GM23338 (cell line): ENCODE measurements at regions not wholly inside any gene's neighbourhood (a gene's known extent, or its start where the extent isn't known, plus 50 kb on each side); places are given as distances from the start of the nearest gene placed in this dataset.

ENCODE experiments used
- ATAC-seq: fragments of 200-7000 bp; cut with Tn5 transposase; 3 replicates; pipeline ENCODE4 v1.9.1; 2020
- DNase-seq: peaks from one replicate; pipeline ENCODE4 v3.0.0-alpha.2; 2015; ENCODE audit warnings: low spot score
- H2AFZ ChIP-seq: fragments of 200-600 bp; sonication (generic); 2 replicates; pipeline ENCODE4 v1.8.0; 2016; ENCODE audit warnings: antibody characterized with exemption, mild to moderate bottlenecking, moderate library complexity
- H3F3A ChIP-seq: fragments of 200-600 bp; sonication (generic); replicated peaks from 2 replicates; pipeline ENCODE4 v1.8.0; 2017; ENCODE audit warnings: antibody characterized with exemption, mixed run types, low read depth
- H3K27ac ChIP-seq: fragments of 200-600 bp; sonication (generic); 2 replicates; pipeline ENCODE4 v1.6.1; 2016; ENCODE audit warnings: low read depth
- H3K27me3 ChIP-seq: fragments of 200-600 bp; sonication (generic); 2 replicates; pipeline ENCODE4 v1.8.0; 2016; ENCODE audit warnings: mild to moderate bottlenecking, mixed run types, moderate library complexity; ENCODE audit not compliant: insufficient read depth
- H3K36me3 ChIP-seq: fragments of 200-600 bp; sonication (generic); 2 replicates; pipeline ENCODE4 v1.8.0; 2016; ENCODE audit warnings: mild to moderate bottlenecking; ENCODE audit not compliant: insufficient read depth
- H3K4me1 ChIP-seq: fragments of 200-600 bp; sonication (generic); 2 replicates; pipeline ENCODE4 v1.8.0; 2016; ENCODE audit warnings: mild to moderate bottlenecking, moderate library complexity; ENCODE audit not compliant: insufficient read depth
- H3K4me2 ChIP-seq: fragments of 200-600 bp; sonication (generic); 2 replicates; pipeline ENCODE4 v1.7.1; 2017; ENCODE audit warnings: mixed run types
- H3K4me3 ChIP-seq: fragments of 200-600 bp; sonication (generic); 2 replicates; pipeline ENCODE4 v1.6.1; 2016; ENCODE audit warnings: mixed run types
- H3K79me2 ChIP-seq: fragments of 200-600 bp; sonication (generic); replicated peaks from 2 replicates; pipeline ENCODE4 v1.8.0; 2017; ENCODE audit warnings: mild to moderate bottlenecking; ENCODE audit not compliant: insufficient read depth
- H3K9me2 ChIP-seq: fragments of 200-600 bp; sonication (generic); 2 replicates; pipeline ENCODE4 v1.8.0; 2017; ENCODE audit not compliant: insufficient read depth
- H4K20me1 ChIP-seq: fragments of 200-600 bp; sonication (generic); replicated peaks from 2 replicates; pipeline ENCODE4 v1.8.0; 2017; ENCODE audit warnings: mild to moderate bottlenecking; ENCODE audit not compliant: insufficient read depth
- H3K27ac Mint-ChIP-seq: 2 replicates; pipeline ENCODE4 v1.8.0; 2020; ENCODE audit warnings: inconsistent platforms, mild to moderate bottlenecking, moderate library complexity, mixed read lengths
- H3K27me3 Mint-ChIP-seq: 3 replicates; pipeline ENCODE4 v1.8.0; 2022; ENCODE audit warnings: low read depth, mild to moderate bottlenecking, moderate library complexity, mixed read lengths, inconsistent platforms; ENCODE audit not compliant: insufficient read depth, poor library complexity
- H3K36me3 Mint-ChIP-seq: 3 replicates; pipeline ENCODE4 v1.8.0; 2021; ENCODE audit warnings: low read depth, mild to moderate bottlenecking, inconsistent platforms, moderate library complexity, mixed read lengths
- H3K4me1 Mint-ChIP-seq: 3 replicates; pipeline ENCODE4 v1.8.0; 2020; ENCODE audit warnings: mild to moderate bottlenecking, inconsistent platforms, mixed read lengths
- H3K4me3 Mint-ChIP-seq: 3 replicates; pipeline ENCODE4 v1.8.0; 2021; ENCODE audit warnings: moderate library complexity, mild to moderate bottlenecking, inconsistent platforms, mixed read lengths
- H3K9me3 Mint-ChIP-seq: 3 replicates; pipeline ENCODE4 v1.8.0; 2020; ENCODE audit warnings: moderate library complexity, mild to moderate bottlenecking, inconsistent platforms, mixed read lengths
- CREB1 ChIP-seq: fragments of 250-450 bp; sonication (Bioruptor Pico); IDR thresholded peaks from 2 replicates; pipeline ENCODE4 v1.5.0; 2020; ENCODE audit warnings: low read depth, mild to moderate bottlenecking, moderate library complexity
- EZH2 ChIP-seq: fragments of 200-600 bp; sonication (generic); IDR thresholded peaks from one replicate; pipeline ENCODE4 v1.8.0; 2017; ENCODE audit warnings: antibody characterized with exemption, mild to moderate bottlenecking, low read depth; ENCODE audit not compliant: unreplicated experiment
- EZH2phosphoT487 ChIP-seq: fragments of 200-600 bp; sonication (generic); IDR thresholded peaks from one replicate; pipeline ENCODE4 v1.8.1; 2018; ENCODE audit warnings: antibody characterized with exemption; ENCODE audit not compliant: unreplicated experiment
- NANOG ChIP-seq: IDR thresholded peaks from 2 replicates; pipeline ENCODE4 v1.6.1; 2016; ENCODE audit warnings: antibody characterized with exemption, borderline replicate concordance
- POLR2AphosphoS5 ChIP-seq: IDR thresholded peaks from 2 replicates; pipeline ENCODE4 v1.6.1; 2016; ENCODE audit warnings: antibody characterized with exemption, low read depth
- STAT1 ChIP-seq: IDR thresholded peaks from one replicate; pipeline ENCODE4 v1.6.1; 2016; ENCODE audit warnings: antibody characterized with exemption; ENCODE audit not compliant: unreplicated experiment
- ZNF114 ChIP-seq: fragments of 250-450 bp; sonication (Bioruptor Pico); IDR thresholded peaks from 2 replicates; pipeline ENCODE4 v1.5.0; 2020; ENCODE audit warnings: mild to moderate bottlenecking, moderate library complexity
- ZNF331 ChIP-seq: fragments of 250-450 bp; sonication (Bioruptor Pico); IDR thresholded peaks from 2 replicates; pipeline ENCODE4 v1.5.0; 2020; ENCODE audit warnings: low read depth, mild to moderate bottlenecking, moderate library complexity
- ZNF462 ChIP-seq: fragments of 250-450 bp; sonication (Bioruptor Pico); IDR thresholded peaks from 2 replicates; pipeline ENCODE4 v1.5.0; 2020; ENCODE audit warnings: mild to moderate bottlenecking, moderate library complexity
- TF ChIP-seq, protein P1 (sequence below): IDR thresholded peaks from 2 replicates; pipeline ENCODE4 v1.6.1; 2016; ENCODE audit warnings: antibody characterized with exemption
- TF ChIP-seq, protein P2 (sequence below): IDR thresholded peaks from one replicate; pipeline ENCODE4 v1.6.1; 2018; ENCODE audit warnings: antibody characterized with exemption; ENCODE audit not compliant: unreplicated experiment
- TF ChIP-seq, protein P3 (sequence below), 2 experiments: fragments of 200-600 bp in 1 of 2; sonication (generic) in 1 of 2; conservative IDR thresholded peaks; 2 replicates each; pipeline versions ENCODE4 v1.5.1 to v1.6.1; 2016 to 2017; ENCODE audit warnings: antibody characterized with exemption in 2 of 2, low read depth in 2 of 2, mild to moderate bottlenecking in 2 of 2, moderate library complexity in 1 of 2

GRCh38 chr2:199206536-199206935, 251.2 kb downstream of the SATB2 start (continued):
- TF ChIP-seq, protein P1, sequence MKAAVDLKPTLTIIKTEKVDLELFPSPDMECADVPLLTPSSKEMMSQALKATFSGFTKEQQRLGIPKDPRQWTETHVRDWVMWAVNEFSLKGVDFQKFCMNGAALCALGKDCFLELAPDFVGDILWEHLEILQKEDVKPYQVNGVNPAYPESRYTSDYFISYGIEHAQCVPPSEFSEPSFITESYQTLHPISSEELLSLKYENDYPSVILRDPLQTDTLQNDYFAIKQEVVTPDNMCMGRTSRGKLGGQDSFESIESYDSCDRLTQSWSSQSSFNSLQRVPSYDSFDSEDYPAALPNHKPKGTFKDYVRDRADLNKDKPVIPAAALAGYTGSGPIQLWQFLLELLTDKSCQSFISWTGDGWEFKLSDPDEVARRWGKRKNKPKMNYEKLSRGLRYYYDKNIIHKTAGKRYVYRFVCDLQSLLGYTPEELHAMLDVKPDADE = no peak
- no peak for TF ChIP-seq STAT1
- no peak for TF ChIP-seq ZNF114 (CRISPR knock-in tag)

DNA sequence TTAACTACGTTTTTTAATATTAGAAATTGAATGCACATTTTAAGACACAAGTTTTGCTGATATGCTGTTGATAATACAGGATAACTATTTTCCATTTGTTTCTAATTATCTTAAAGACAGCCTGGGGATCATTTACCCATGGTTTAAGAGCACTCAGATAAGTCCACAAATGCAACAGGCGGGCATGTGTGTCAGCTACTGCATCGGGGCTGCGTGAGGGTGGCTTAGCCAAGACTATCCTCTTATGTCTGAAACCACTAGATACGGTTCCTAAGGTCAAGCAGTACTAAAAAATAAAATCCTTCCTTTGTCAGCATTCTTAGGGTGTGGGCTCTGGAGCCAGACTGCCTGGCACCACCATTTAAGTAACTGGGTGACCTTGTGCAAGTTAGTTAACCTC, 254.8 kb downstream of the SATB2 start:
- Histone ChIP-seq H3K79me2 (no peaks in the 10 kb centered on the region), H3K36me3 (no peaks in the 10 kb centered on the region), H3K9me2 (peaks cover 10% of the 10 kb centered on the region), H3K4me3 (no peak overlapping the region), H2AFZ (no peak overlapping the region), H3K27ac (no peak overlapping the region), H3K4me1 (no peaks in the 10 kb centered on the region), H3K27me3 (no peaks in the 10 kb centered on the region), H3K4me2 (no peak overlapping the region), H3F3A (no peaks in the 10 kb centered on the region), H4K20me1 (no peaks in the 10 kb centered on the region)
- H3K9me3 Mint-ChIP-seq = no peaks in the 10 kb centered on the region
- no peak overlapping the region for H3K4me3 Mint-ChIP-seq
- H3K27ac Mint-ChIP-seq = no peak overlapping the region
- H3K4me1 Mint-ChIP-seq = peaks cover 4% of the 10 kb centered on the region
- no peaks in the 10 kb centered on the region for H3K36me3 Mint-ChIP-seq
- ATAC-seq (no peak), DNase-seq (no peak)
- peaks cover 2% of the 10 kb centered on the region for H3K27me3 Mint-ChIP-seq
- TF ChIP-seq ZNF462 (CRISPR knock-in tag) = no peak
- TF ChIP-seq ZNF114 (CRISPR knock-in tag) = no peak
- TF ChIP-seq, protein P2, sequence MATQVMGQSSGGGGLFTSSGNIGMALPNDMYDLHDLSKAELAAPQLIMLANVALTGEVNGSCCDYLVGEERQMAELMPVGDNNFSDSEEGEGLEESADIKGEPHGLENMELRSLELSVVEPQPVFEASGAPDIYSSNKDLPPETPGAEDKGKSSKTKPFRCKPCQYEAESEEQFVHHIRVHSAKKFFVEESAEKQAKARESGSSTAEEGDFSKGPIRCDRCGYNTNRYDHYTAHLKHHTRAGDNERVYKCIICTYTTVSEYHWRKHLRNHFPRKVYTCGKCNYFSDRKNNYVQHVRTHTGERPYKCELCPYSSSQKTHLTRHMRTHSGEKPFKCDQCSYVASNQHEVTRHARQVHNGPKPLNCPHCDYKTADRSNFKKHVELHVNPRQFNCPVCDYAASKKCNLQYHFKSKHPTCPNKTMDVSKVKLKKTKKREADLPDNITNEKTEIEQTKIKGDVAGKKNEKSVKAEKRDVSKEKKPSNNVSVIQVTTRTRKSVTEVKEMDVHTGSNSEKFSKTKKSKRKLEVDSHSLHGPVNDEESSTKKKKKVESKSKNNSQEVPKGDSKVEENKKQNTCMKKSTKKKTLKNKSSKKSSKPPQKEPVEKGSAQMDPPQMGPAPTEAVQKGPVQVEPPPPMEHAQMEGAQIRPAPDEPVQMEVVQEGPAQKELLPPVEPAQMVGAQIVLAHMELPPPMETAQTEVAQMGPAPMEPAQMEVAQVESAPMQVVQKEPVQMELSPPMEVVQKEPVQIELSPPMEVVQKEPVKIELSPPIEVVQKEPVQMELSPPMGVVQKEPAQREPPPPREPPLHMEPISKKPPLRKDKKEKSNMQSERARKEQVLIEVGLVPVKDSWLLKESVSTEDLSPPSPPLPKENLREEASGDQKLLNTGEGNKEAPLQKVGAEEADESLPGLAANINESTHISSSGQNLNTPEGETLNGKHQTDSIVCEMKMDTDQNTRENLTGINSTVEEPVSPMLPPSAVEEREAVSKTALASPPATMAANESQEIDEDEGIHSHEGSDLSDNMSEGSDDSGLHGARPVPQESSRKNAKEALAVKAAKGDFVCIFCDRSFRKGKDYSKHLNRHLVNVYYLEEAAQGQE = no peak
- TF ChIP-seq EZH2 = no peak
- TF ChIP-seq, protein P3, sequence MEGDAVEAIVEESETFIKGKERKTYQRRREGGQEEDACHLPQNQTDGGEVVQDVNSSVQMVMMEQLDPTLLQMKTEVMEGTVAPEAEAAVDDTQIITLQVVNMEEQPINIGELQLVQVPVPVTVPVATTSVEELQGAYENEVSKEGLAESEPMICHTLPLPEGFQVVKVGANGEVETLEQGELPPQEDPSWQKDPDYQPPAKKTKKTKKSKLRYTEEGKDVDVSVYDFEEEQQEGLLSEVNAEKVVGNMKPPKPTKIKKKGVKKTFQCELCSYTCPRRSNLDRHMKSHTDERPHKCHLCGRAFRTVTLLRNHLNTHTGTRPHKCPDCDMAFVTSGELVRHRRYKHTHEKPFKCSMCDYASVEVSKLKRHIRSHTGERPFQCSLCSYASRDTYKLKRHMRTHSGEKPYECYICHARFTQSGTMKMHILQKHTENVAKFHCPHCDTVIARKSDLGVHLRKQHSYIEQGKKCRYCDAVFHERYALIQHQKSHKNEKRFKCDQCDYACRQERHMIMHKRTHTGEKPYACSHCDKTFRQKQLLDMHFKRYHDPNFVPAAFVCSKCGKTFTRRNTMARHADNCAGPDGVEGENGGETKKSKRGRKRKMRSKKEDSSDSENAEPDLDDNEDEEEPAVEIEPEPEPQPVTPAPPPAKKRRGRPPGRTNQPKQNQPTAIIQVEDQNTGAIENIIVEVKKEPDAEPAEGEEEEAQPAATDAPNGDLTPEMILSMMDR (conservative IDR thresholded peaks at IDR 0.05; ENCODE audit: low read depth in 2 of 2) = no peak
- no peak for TF ChIP-seq ZNF331 (CRISPR knock-in tag)
- TF ChIP-seq, protein P1 = no peak
- no peak for TF ChIP-seq NANOG
- no peak for TF ChIP-seq EZH2phosphoT487
- no peak for TF ChIP-seq POLR2AphosphoS5
- no peak for TF ChIP-seq CREB1 (CRISPR knock-in tag)
